HL-60 (cell line): ENCODE measurements at regions not wholly inside any gene's neighbourhood (a gene's known extent, or its start where the extent isn't known, plus 50 kb on each side); places are given as distances from the start of the nearest gene placed in this dataset.

Source experiments
- DNase-seq, 2 experiments: peaks; one replicate each; pipeline ENCODE4 v3.0.0-alpha.2; 2010 to 2020; ENCODE audit warnings: low read depth in 1 of 2, low spot score in 1 of 2
- H3K27ac ChIP-seq: fragments of 250-450 bp; sonication (Bioruptor Pico); replicated peaks from 2 replicates; pipeline ENCODE4 v1.5.1; 2020; ENCODE audit warnings: mild to moderate bottlenecking, moderate library complexity
- H3K27me3 ChIP-seq: fragments of 250-450 bp; sonication (Bioruptor Pico); 2 replicates; pipeline ENCODE4 v1.5.1; 2021; ENCODE audit warnings: mild to moderate bottlenecking, moderate library complexity; ENCODE audit not compliant: insufficient read depth, poor library complexity, severe bottlenecking
- H3K4me3 ChIP-seq: replicated peaks from 2 replicates; pipeline ENCODE4 v1.5.1; 2011; ENCODE audit warnings: mild to moderate bottlenecking, control low read depth, low read length; ENCODE audit not compliant: insufficient read depth
- GABPA ChIP-seq: IDR thresholded peaks from 2 replicates; pipeline ENCODE4 v1.6.1; 2012; ENCODE audit warnings: low read depth
- POLR2AphosphoS5 ChIP-seq: IDR thresholded peaks from 2 replicates; pipeline ENCODE4 v1.6.1; 2012; ENCODE audit warnings: low read depth
- SPI1 ChIP-seq: IDR thresholded peaks from 2 replicates; pipeline ENCODE4 v1.6.1; 2012; ENCODE audit warnings: low read depth, mild to moderate bottlenecking, borderline replicate concordance
- TF ChIP-seq, protein P1 (sequence below): IDR thresholded peaks from 2 replicates; pipeline ENCODE4 v1.6.1; 2012; ENCODE audit warnings: low read depth; ENCODE audit not compliant: insufficient replicate concordance
- TF ChIP-seq, protein P2 (sequence below): IDR thresholded peaks from one replicate; pipeline ENCODE4 v1.5.1; 2011; ENCODE audit warnings: low read length, control low read depth, inconsistent platforms; ENCODE audit not compliant: insufficient read depth

DNA sequence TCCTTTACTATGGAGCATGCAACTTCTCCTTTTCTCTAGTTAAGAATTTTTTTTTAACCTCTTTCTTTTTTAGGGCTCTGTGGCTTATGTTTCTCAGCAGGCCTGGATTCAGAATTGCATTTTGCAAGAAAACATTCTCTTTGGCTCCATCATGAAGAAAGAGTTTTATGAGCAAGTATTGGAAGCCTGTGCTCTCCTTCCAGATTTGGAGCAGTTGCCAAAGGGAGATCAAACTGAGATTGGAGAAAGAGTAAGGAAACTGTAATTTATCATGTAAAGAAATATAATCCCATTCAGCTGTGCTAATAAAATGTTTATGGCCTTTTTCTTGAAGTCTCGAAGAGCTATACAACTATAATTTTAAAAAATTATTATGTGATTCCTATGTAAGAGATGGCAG is 70.1 kb downstream of the HSPA13 start:
- H3K27ac ChIP-seq: no peak overlapping the region
- no peak for DNase-seq
- H3K4me3 ChIP-seq: no peak overlapping the region
- no peaks in the 10 kb centered on the region for H3K27me3 ChIP-seq
- no peak for TF ChIP-seq SPI1
- TF ChIP-seq GABPA: no peak
- TF ChIP-seq, protein P1, sequence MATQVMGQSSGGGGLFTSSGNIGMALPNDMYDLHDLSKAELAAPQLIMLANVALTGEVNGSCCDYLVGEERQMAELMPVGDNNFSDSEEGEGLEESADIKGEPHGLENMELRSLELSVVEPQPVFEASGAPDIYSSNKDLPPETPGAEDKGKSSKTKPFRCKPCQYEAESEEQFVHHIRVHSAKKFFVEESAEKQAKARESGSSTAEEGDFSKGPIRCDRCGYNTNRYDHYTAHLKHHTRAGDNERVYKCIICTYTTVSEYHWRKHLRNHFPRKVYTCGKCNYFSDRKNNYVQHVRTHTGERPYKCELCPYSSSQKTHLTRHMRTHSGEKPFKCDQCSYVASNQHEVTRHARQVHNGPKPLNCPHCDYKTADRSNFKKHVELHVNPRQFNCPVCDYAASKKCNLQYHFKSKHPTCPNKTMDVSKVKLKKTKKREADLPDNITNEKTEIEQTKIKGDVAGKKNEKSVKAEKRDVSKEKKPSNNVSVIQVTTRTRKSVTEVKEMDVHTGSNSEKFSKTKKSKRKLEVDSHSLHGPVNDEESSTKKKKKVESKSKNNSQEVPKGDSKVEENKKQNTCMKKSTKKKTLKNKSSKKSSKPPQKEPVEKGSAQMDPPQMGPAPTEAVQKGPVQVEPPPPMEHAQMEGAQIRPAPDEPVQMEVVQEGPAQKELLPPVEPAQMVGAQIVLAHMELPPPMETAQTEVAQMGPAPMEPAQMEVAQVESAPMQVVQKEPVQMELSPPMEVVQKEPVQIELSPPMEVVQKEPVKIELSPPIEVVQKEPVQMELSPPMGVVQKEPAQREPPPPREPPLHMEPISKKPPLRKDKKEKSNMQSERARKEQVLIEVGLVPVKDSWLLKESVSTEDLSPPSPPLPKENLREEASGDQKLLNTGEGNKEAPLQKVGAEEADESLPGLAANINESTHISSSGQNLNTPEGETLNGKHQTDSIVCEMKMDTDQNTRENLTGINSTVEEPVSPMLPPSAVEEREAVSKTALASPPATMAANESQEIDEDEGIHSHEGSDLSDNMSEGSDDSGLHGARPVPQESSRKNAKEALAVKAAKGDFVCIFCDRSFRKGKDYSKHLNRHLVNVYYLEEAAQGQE: no peak
- TF ChIP-seq, protein P2, sequence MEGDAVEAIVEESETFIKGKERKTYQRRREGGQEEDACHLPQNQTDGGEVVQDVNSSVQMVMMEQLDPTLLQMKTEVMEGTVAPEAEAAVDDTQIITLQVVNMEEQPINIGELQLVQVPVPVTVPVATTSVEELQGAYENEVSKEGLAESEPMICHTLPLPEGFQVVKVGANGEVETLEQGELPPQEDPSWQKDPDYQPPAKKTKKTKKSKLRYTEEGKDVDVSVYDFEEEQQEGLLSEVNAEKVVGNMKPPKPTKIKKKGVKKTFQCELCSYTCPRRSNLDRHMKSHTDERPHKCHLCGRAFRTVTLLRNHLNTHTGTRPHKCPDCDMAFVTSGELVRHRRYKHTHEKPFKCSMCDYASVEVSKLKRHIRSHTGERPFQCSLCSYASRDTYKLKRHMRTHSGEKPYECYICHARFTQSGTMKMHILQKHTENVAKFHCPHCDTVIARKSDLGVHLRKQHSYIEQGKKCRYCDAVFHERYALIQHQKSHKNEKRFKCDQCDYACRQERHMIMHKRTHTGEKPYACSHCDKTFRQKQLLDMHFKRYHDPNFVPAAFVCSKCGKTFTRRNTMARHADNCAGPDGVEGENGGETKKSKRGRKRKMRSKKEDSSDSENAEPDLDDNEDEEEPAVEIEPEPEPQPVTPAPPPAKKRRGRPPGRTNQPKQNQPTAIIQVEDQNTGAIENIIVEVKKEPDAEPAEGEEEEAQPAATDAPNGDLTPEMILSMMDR: no peak
- TF ChIP-seq POLR2AphosphoS5: no peak

DNA sequence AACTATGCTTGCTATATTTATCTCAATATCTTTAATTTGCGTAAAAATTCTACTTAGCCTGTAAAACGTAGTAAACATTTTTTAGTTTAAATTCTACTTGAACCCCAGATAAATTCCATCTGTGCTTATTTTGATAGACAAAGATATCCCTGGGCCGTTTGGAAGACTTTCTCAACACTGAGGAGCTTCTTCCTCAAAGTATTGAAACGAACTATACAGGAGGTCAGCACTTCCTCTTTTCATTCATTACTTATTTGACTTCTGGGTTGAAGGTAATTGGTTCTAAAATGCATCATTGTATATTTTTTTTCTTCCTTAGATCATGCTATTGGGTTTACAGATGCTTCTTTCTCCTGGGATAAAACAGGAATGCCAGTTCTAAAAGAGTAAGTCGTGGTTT is 74.7 kb downstream of the HSPA13 start:
- peak in 1 of 2 experiments; percentile 47 for DNase-seq
- TF ChIP-seq, protein P1: no peak
- TF ChIP-seq POLR2AphosphoS5 (no peak), SPI1 (peak; percentile 99), GABPA (no peak)
- TF ChIP-seq, protein P2: no peak
- H3K27me3 ChIP-seq: no peaks in the 10 kb centered on the region
- no peak overlapping the region for H3K27ac ChIP-seq
- no peak overlapping the region for H3K4me3 ChIP-seq

DNA sequence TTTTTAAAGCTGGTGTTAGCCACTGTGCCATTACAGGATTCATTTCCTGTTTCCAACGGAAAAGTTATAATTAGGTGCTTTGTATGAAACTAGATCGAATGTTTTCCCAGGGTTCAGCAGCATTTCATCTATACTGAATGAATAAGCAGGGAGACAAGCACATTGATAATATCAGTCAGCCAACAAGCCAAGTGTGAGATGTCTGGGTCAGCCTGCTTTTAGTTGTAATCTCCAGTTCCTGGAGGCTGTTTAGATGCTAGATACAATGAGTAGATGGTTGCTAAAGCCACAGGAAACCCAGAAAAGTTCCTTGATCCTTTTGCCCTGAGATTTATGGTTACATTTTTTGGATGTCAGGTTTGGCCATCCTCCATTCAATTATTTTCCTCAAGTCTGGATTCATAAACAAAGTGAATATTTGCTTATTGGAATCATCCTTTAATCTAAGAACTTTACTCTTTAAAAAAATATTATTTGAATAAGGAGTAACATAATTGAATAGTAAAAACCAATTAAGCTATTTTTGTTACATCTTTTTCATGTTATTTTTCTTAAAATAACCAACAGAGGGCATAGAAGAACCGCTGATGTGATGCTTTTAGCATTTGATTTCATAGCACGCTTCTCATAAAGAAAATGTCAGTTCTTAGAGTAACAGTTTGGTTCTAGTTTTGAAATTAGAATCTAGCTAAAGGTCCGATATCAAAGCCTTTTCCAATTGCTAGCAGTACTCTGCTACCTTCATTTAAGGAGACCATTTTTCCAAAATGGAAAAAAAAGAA is 76.6 kb downstream of the HSPA13 start:
- H3K4me3 ChIP-seq: no peak overlapping the region
- DNase-seq: no peak
- TF ChIP-seq POLR2AphosphoS5 (no peak), GABPA (no peak), SPI1 (no peak)
- TF ChIP-seq, protein P2: no peak
- TF ChIP-seq, protein P1: no peak

More for the DNA sequence above, 76.6 kb downstream of the HSPA13 start:
- H3K27me3 ChIP-seq: no peaks in the 10 kb centered on the region
- H3K27ac ChIP-seq: no peak overlapping the region
